Activated T-cell treated with anti-CD3 and anti-CD28 coated beads, Interleukin-2, amount 50 U/mL, for 48 hours (primary cell): ENCODE measurements at regions not wholly inside any gene's neighbourhood (a gene's known extent, or its start where the extent isn't known, plus 50 kb on each side); places are given as distances from the start of the nearest gene placed in this dataset.

ENCODE experiments used
- DNase-seq, 2 experiments: peaks; one replicate each; pipeline ENCODE4 v3.0.0-alpha.2; 2020

- no peak for DNase-seq
Observed at GRCh38 chr10:54909165-54909564, 108.1 kb upstream of the PCDH15 start.

- no peak for DNase-seq
Observed at GRCh38 chr10:54908019-54908418, 107.0 kb upstream of the PCDH15 start.

- DNase-seq = no peak
Observed at GRCh38 chr10:54906940-54907339, 105.9 kb upstream of the PCDH15 start.

- DNase-seq = no peak
Observed at GRCh38 chr10:54905578-54906192, 104.7 kb upstream of the PCDH15 start.

- no peak for DNase-seq
Observed at GRCh38 chr10:54904833-54905232, 103.8 kb upstream of the PCDH15 start.

GRCh38 chr10:54903745-54904144 lies 102.7 kb upstream of the PCDH15 start:
- no peak for DNase-seq

GRCh38 chr10:54900584-54900983 lies 99.6 kb upstream of the PCDH15 start:
- DNase-seq = no peak

GRCh38 chr10:54880996-54881395 lies 80.0 kb upstream of the PCDH15 start:
- DNase-seq = no peak

GRCh38 chr10:54869022-54869421 lies 68.0 kb upstream of the PCDH15 start:
- DNase-seq = no peak

GRCh38 chr10:54866666-54867065 lies 65.6 kb upstream of the PCDH15 start:
- no peak for DNase-seq

GRCh38 chr10:54854843-54855242 lies 53.8 kb upstream of the PCDH15 start:
- no peak for DNase-seq

GRCh38 chr10:54854389-54854788 lies 53.4 kb upstream of the PCDH15 start:
- DNase-seq = no peak

GRCh38 chr10:54853883-54854282 lies 52.9 kb upstream of the PCDH15 start:
- no peak for DNase-seq
